GM12875 (cell line): ENCODE measurements at regions not wholly inside any gene's neighbourhood (a gene's known extent, or its start where the extent isn't known, plus 50 kb on each side); places are given as distances from the start of the nearest gene placed in this dataset.
"Not testable (repeated sequence)": the region's sequence is repeated elsewhere in the genome, so short reads cannot be mapped to it uniquely, and the experiment has no call there.

Source experiments
- H3K4me3 ChIP-seq: one replicate; pipeline ENCODE4 v1.5.1; 2011; ENCODE audit warnings: low read depth, low read length, control low read depth
- CTCF ChIP-seq: IDR thresholded peaks from 2 replicates; pipeline ENCODE4 v1.5.1; 2011; ENCODE audit warnings: low read depth, mild to moderate bottlenecking, control low read depth, inconsistent platforms, low read length, moderate library complexity, borderline replicate concordance; ENCODE audit not compliant: insufficient read depth

- H3K4me3 ChIP-seq = no peak overlapping the region
- no peak for TF ChIP-seq CTCF
Observed at GRCh38 chr12:24507827-24508226, 441.1 kb downstream of the BCAT1 start.

GRCh38 chr12:24505366-24506015 lies 443.4 kb downstream of the BCAT1 start:
- H3K4me3 ChIP-seq = no peak overlapping the region
- TF ChIP-seq CTCF = no peak

GRCh38 chr12:24503477-24503876 lies 445.4 kb downstream of the BCAT1 start:
- not testable (repeated sequence) for H3K4me3 ChIP-seq

- H3K4me3 ChIP-seq = no peak overlapping the region
- TF ChIP-seq CTCF = no peak
Observed at GRCh38 chr12:24500831-24501230, 448.1 kb downstream of the BCAT1 start.

- TF ChIP-seq CTCF = no peak
- H3K4me3 ChIP-seq = no peak overlapping the region
Observed at GRCh38 chr12:24500421-24500820, 448.5 kb downstream of the BCAT1 start.

GRCh38 chr12:24499151-24500146 lies 449.5 kb downstream of the BCAT1 start:
- no peak overlapping the region for H3K4me3 ChIP-seq
- no peak for TF ChIP-seq CTCF

GRCh38 chr12:24496755-24497154 lies 452.1 kb downstream of the BCAT1 start:
- no peak overlapping the region for H3K4me3 ChIP-seq
- TF ChIP-seq CTCF = no peak
